HG02885 (cell line): ENCODE measurements at regions not wholly inside any gene's neighbourhood (a gene's known extent, or its start where the extent isn't known, plus 50 kb on each side); places are given as distances from the start of the nearest gene placed in this dataset.
"Not testable (repeated sequence)": the region's sequence is repeated elsewhere in the genome, so short reads cannot be mapped to it uniquely, and the experiment has no call there.

Source experiments
- ATAC-seq: cut with Tn5 transposase; IDR thresholded peaks from one replicate; pipeline ENCODE4 v1.9.1; 2021; ENCODE audit warnings: mild to moderate bottlenecking; ENCODE audit not compliant: unreplicated experiment, poor library complexity

GRCh38 chr4:126369076-126369475, 1054.3 kb downstream of the FAT4 start:
- no peak for ATAC-seq

- ATAC-seq: no peak
These were observed 1057.9 kb downstream of the FAT4 start for GRCh38 chr4:126372634-126373033.

GRCh38 chr4:126375462-126376054, 1060.8 kb downstream of the FAT4 start:
- no peak for ATAC-seq

- ATAC-seq: no peak
These were observed 1071.2 kb downstream of the FAT4 start for GRCh38 chr4:126385954-126386353.

GRCh38 chr4:126386512-126386911, 1071.8 kb downstream of the FAT4 start:
- ATAC-seq: no peak

- ATAC-seq: no peak
These were observed 1080.9 kb downstream of the FAT4 start for GRCh38 chr4:126395664-126396063.

GRCh38 chr4:126396121-126396520, 1081.4 kb downstream of the FAT4 start:
- no peak for ATAC-seq

- ATAC-seq: no peak
These were observed 1081.9 kb downstream of the FAT4 start for GRCh38 chr4:126396703-126397102.

GRCh38 chr4:126404549-126404948, 1089.8 kb downstream of the FAT4 start:
- ATAC-seq: no peak

GRCh38 chr4:126405369-126405982, 1090.7 kb downstream of the FAT4 start:
- ATAC-seq: peak; percentile 78

- ATAC-seq: no peak
These were observed 1095.0 kb downstream of the FAT4 start for GRCh38 chr4:126409746-126410145.

GRCh38 chr4:126411047-126411446, 1096.3 kb downstream of the FAT4 start:
- ATAC-seq: no peak

- not testable (repeated sequence) for ATAC-seq
These were observed 1097.6 kb downstream of the FAT4 start for GRCh38 chr4:126412310-126412709.

GRCh38 chr4:126414741-126415140, 1100.0 kb downstream of the FAT4 start:
- no peak for ATAC-seq

GRCh38 chr4:126419266-126419665, 1104.5 kb downstream of the FAT4 start:
- no peak for ATAC-seq

- ATAC-seq: no peak
These were observed 1113.1 kb downstream of the FAT4 start for GRCh38 chr4:126427853-126428252.

GRCh38 chr4:126431049-126431448, 1116.3 kb downstream of the FAT4 start:
- ATAC-seq: no peak

- no peak for ATAC-seq
These were observed 1120.7 kb downstream of the FAT4 start for GRCh38 chr4:126435491-126435890.

GRCh38 chr4:126440297-126440696, 1125.5 kb downstream of the FAT4 start:
- ATAC-seq: no peak

- no peak for ATAC-seq
These were observed 1126.6 kb downstream of the FAT4 start for GRCh38 chr4:126441173-126442035.

GRCh38 chr4:126445596-126445995, 1130.8 kb downstream of the FAT4 start:
- ATAC-seq: no peak
